ENCODE measurements at regions not wholly inside any gene's neighbourhood (a gene's known extent, or its start where the extent isn't known, plus 50 kb on each side); places are given as distances from the start of the nearest gene placed in this dataset.
"Not testable (repeated sequence)": the region's sequence is repeated elsewhere in the genome, so short reads cannot be mapped to it uniquely, and the experiment has no call there.

- DNase-seq (no peak), ATAC-seq (no peak)
- intact Hi-C loops (cut with micrococcal nuclease): no loop called here
Observed at GRCh38 chr1:238701024-238701423, 685.3 kb upstream of the CHRM3 start.

GRCh38 chr1:238690415-238690814, 696.0 kb upstream of the CHRM3 start:
- no peak for DNase-seq
- ATAC-seq: no peak
- intact Hi-C loops (cut with micrococcal nuclease): no loop called here

GRCh38 chr1:238684576-238684975, 701.8 kb upstream of the CHRM3 start:
- intact Hi-C loops (cut with micrococcal nuclease); DNase-seq; ATAC-seq: not testable (repeated sequence)

GRCh38 chr1:238681451-238681850, 704.9 kb upstream of the CHRM3 start:
- ATAC-seq (no peak), DNase-seq (no peak)
- intact Hi-C loops (cut with micrococcal nuclease): no loop called here

- DNase-seq (no peak), ATAC-seq (no peak)
- intact Hi-C loops (cut with micrococcal nuclease): no loop called here
Observed at GRCh38 chr1:238681021-238681420, 705.3 kb upstream of the CHRM3 start.

GRCh38 chr1:238677567-238677966, 708.8 kb upstream of the CHRM3 start:
- DNase-seq (no peak), ATAC-seq (no peak)
- intact Hi-C loops (cut with micrococcal nuclease): no loop called here

GRCh38 chr1:238675221-238675620, 711.1 kb upstream of the CHRM3 start:
- intact Hi-C loops (cut with micrococcal nuclease): no loop called here
- ATAC-seq (no peak), DNase-seq (no peak)

- ATAC-seq: no peak
- intact Hi-C loops (cut with micrococcal nuclease): no loop called here
- no peak for DNase-seq
Observed at GRCh38 chr1:238674316-238674715, 712.1 kb upstream of the CHRM3 start.

- ATAC-seq: no peak
- no peak for DNase-seq
- intact Hi-C loops (cut with micrococcal nuclease): no loop called here
Observed at GRCh38 chr1:238673561-238673960, 712.8 kb upstream of the CHRM3 start.

GRCh38 chr1:238672806-238673205, 713.6 kb upstream of the CHRM3 start:
- no peak for ATAC-seq
- no peak for DNase-seq
- intact Hi-C loops (cut with micrococcal nuclease): no loop called here

GRCh38 chr1:238672262-238672661, 714.1 kb upstream of the CHRM3 start:
- DNase-seq (no peak), ATAC-seq (no peak)
- intact Hi-C loops (cut with micrococcal nuclease): no loop called here

GRCh38 chr1:238664139-238664538, 722.2 kb upstream of the CHRM3 start:
- DNase-seq (no peak), ATAC-seq (no peak)
- intact Hi-C loops (cut with micrococcal nuclease): no loop called here

GRCh38 chr1:238660849-238661248, 725.5 kb upstream of the CHRM3 start:
- ATAC-seq: no peak
- intact Hi-C loops (cut with micrococcal nuclease): no loop called here
- DNase-seq: no peak

- ATAC-seq: no peak
- intact Hi-C loops (cut with micrococcal nuclease): no loop called here
Observed at GRCh38 chr1:238658763-238659162, 727.6 kb upstream of the CHRM3 start.

GRCh38 chr1:238653693-238654321, 732.6 kb upstream of the CHRM3 start:
- intact Hi-C loops (cut with micrococcal nuclease): no loop called here
- ATAC-seq (no peak), DNase-seq (no peak)

More at GRCh38 chr1:238658763-238659162, 727.6 kb upstream of the CHRM3 start:
- DNase-seq: no peak

- DNase-seq: no peak
- no peak for ATAC-seq
- intact Hi-C loops (cut with micrococcal nuclease): no loop called here
Observed at GRCh38 chr1:238652346-238652968, 733.9 kb upstream of the CHRM3 start.

- DNase-seq (no peak), ATAC-seq (no peak)
- intact Hi-C loops (cut with micrococcal nuclease): no loop called here
Observed at GRCh38 chr1:238649200-238649599, 737.2 kb upstream of the CHRM3 start.

- DNase-seq (no peak), ATAC-seq (no peak)
- intact Hi-C loops (cut with micrococcal nuclease): no loop called here
Observed at GRCh38 chr1:238648751-238649150, 737.6 kb upstream of the CHRM3 start.

- DNase-seq (no peak), ATAC-seq (no peak)
- intact Hi-C loops (cut with micrococcal nuclease): no loop called here
Observed at GRCh38 chr1:238648296-238648695, 738.1 kb upstream of the CHRM3 start.

- ATAC-seq (no peak), DNase-seq (no peak)
- intact Hi-C loops (cut with micrococcal nuclease): no loop called here
Observed at GRCh38 chr1:238647877-238648276, 738.5 kb upstream of the CHRM3 start.

- no peak for ATAC-seq
- no peak for DNase-seq
- intact Hi-C loops (cut with micrococcal nuclease): no loop called here
Observed at GRCh38 chr1:238642231-238642630, 744.1 kb upstream of the CHRM3 start.

Data from left ventricle myocardium superior (tissue), 1 donor.